Endothelial cell of umbilical vein (primary cell): ENCODE measurements at regions not wholly inside any gene's neighbourhood (a gene's known extent, or its start where the extent isn't known, plus 50 kb on each side); places are given as distances from the start of the nearest gene placed in this dataset.

Experiments used
- BruUV-seq: library from RNA; stranded (reverse); fragments of 400-500 nt; replicated peaks from 2 replicates; lab custom pipeline; 2021; lab: Mats Ljungman, UMichigan
- CTCF ChIA-PET: fragments of 300-600, 350-600 bp; sonication (Branson Sonifier 250); formaldehyde crosslinking; loops from one replicate; lab custom pipeline; 2021; ENCODE audit warnings: antibody characterized with exemption, inconsistent platforms; lab: Charles Lee
- POLR2A ChIA-PET: fragments of 300-600, 350-600 bp; sonication (Branson Sonifier 250); formaldehyde crosslinking; loops from one replicate; lab custom pipeline; 2021; ENCODE audit warnings: antibody characterized with exemption, inconsistent platforms; lab: Charles Lee
- DNase-seq: peaks from one replicate; pipeline ENCODE4 v3.0.0-alpha.2; 2011; ENCODE audit warnings: low read depth, low spot score
- FAIRE-seq: peaks from 2 replicates; lab custom pipeline; 2011; peaks lifted over from hg19 to GRCh38; lab: Jason Lieb, UNC
- H2AFZ ChIP-seq: 2 replicates; pipeline ENCODE4 v1.6.0; 2012; ENCODE audit warnings: low read depth, low read length, control low read depth, inconsistent platforms
- H3K27ac ChIP-seq: 2 replicates; pipeline ENCODE4 v1.5.1; 2011; ENCODE audit warnings: low read depth, mild to moderate bottlenecking, control low read depth, low read length, moderate library complexity; ENCODE audit not compliant: insufficient read depth
- H3K27me3 ChIP-seq, 2 experiments: 2 replicates each; pipeline versions ENCODE4 v1.6.0 to v1.6.1; 2011; ENCODE audit warnings: low read length in 2 of 2, mixed read lengths in 1 of 2; ENCODE audit not compliant: control insufficient read depth in 2 of 2, insufficient read depth in 2 of 2
- H3K36me3 ChIP-seq, 2 experiments: 2 replicates in 1 of 2; 3 replicates in 1 of 2; pipeline ENCODE4 v1.5.1; 2011; ENCODE audit warnings: low read length in 2 of 2, mild to moderate bottlenecking in 1 of 2, moderate library complexity in 1 of 2; ENCODE audit not compliant: control insufficient read depth in 2 of 2, insufficient read depth in 2 of 2; ENCODE audit errors: extremely low read depth in 1 of 2
- H3K4me1 ChIP-seq: 3 replicates; pipeline ENCODE4 v1.5.1; 2011; ENCODE audit warnings: mild to moderate bottlenecking, low read length; ENCODE audit not compliant: control insufficient read depth, insufficient read depth; ENCODE audit errors: extremely low read depth
- H3K4me2 ChIP-seq: 2 replicates; pipeline ENCODE4 v1.6.1; 2011; ENCODE audit warnings: low read length, control low read depth, mixed read lengths; ENCODE audit not compliant: insufficient read depth
- H3K4me3 ChIP-seq, 3 experiments: fragments of 200-600 bp in 1 of 3; sonication (generic), shearing (Covaris generic) in 1 of 3; replicated peaks in 1 of 3; 2 replicates each; pipeline ENCODE4 v1.5.1; 2011 to 2016; ENCODE audit warnings: control low read depth in 3 of 3, low read length in 3 of 3, mild to moderate bottlenecking in 2 of 3, inconsistent platforms in 1 of 3, low read depth in 1 of 3, moderate library complexity in 1 of 3; ENCODE audit not compliant: insufficient read depth in 1 of 3
- H3K79me2 ChIP-seq: 2 replicates; pipeline ENCODE4 v1.6.0; 2012; ENCODE audit warnings: low read length, inconsistent platforms; ENCODE audit not compliant: control insufficient read depth, insufficient read depth
- H3K9ac ChIP-seq: replicated peaks from 2 replicates; pipeline ENCODE3; 2011; ENCODE audit warnings: low read length, control low read depth; ENCODE audit not compliant: insufficient read depth; ENCODE audit errors: extremely low read depth
- H3K9me1 ChIP-seq: replicated peaks from 3 replicates; pipeline ENCODE4 v1.6.0; 2011; ENCODE audit warnings: mild to moderate bottlenecking, low read length; ENCODE audit not compliant: control insufficient read depth, insufficient read depth; ENCODE audit errors: extremely low read depth
- H3K9me3 ChIP-seq: replicated peaks from 2 replicates; pipeline ENCODE4 v1.5.1; 2012; ENCODE audit warnings: low read length, inconsistent platforms; ENCODE audit not compliant: control insufficient read depth, insufficient read depth
- H4K20me1 ChIP-seq: replicated peaks from 2 replicates; pipeline ENCODE3; 2011; ENCODE audit warnings: mild to moderate bottlenecking, low read length; ENCODE audit not compliant: control insufficient read depth, insufficient read depth; ENCODE audit errors: extremely low read depth
- EZH2 ChIP-seq: IDR thresholded peaks from 2 replicates; pipeline ENCODE4 v1.6.1; 2012; ENCODE audit warnings: borderline replicate concordance, low read depth, mild to moderate bottlenecking, moderate library complexity, low read length, inconsistent platforms; ENCODE audit not compliant: severe bottlenecking
- FOS ChIP-seq: IDR thresholded peaks from 2 replicates; pipeline ENCODE4 v1.6.1; 2011; ENCODE audit warnings: mild to moderate bottlenecking, low read length, moderate library complexity, borderline replicate concordance; ENCODE audit not compliant: insufficient read depth
- GATA2 ChIP-seq: IDR thresholded peaks from 2 replicates; pipeline ENCODE4 v1.7.0; 2011; ENCODE audit warnings: low read depth, mild to moderate bottlenecking, moderate library complexity, mixed read lengths, low read length; ENCODE audit not compliant: insufficient read length, insufficient read depth
- JUN ChIP-seq: IDR thresholded peaks from 2 replicates; pipeline ENCODE4 v1.6.1; 2011; ENCODE audit warnings: borderline replicate concordance, low read depth; ENCODE audit not compliant: insufficient read length, insufficient read depth
- MAX ChIP-seq: IDR thresholded peaks from 2 replicates; pipeline ENCODE4 v1.6.1; 2011; ENCODE audit not compliant: insufficient read depth, insufficient read length
- POLR2A ChIP-seq: IDR thresholded peaks from 2 replicates; pipeline ENCODE4 v1.6.1; 2012; ENCODE audit warnings: low read depth, mild to moderate bottlenecking, control low read depth, low read length
- dilution Hi-C: fragments of 300-500 bp; cut with MboI; formaldehyde crosslinking; loops from one replicate; pipeline ENCODE4 v1.15.0; 2019; ENCODE audit warnings: low sequenced_read_pairs; ENCODE audit not compliant: extremely low pct_ligation_motif_present
- intact Hi-C: fragments of 100-400 bp; cut with micrococcal nuclease; formaldehyde crosslinking; loops from one replicate; pipeline ENCODE4 v1.10.0; 2022

- intact Hi-C loops (no loop called here), dilution Hi-C loops (no loop called here)
- no peak overlapping the region for H2AFZ ChIP-seq
- H3K9me3 ChIP-seq, result no peaks in the 10 kb centered on the region
- no TSS peak for BruUV-seq
- DNase-seq, result no peak
- H3K9ac ChIP-seq, result no peak overlapping the region
- no peak for FAIRE-seq
- no peaks in the 10 kb centered on the region for H4K20me1 ChIP-seq
- TF ChIP-seq JUN (no peak), FOS (peak; percentile 40), GATA2 (peak; percentile 22)
- H3K4me2 ChIP-seq, result no peak overlapping the region
- no peak overlapping the region for H3K4me3 ChIP-seq
- no peak overlapping the region for H3K27ac ChIP-seq
- ChIA-PET POLR2A (no interaction called here), CTCF (no interaction called here)
- H3K4me1 ChIP-seq, result peaks cover 36% of the 10 kb centered on the region
- H3K9me1 ChIP-seq, result no peaks in the 10 kb centered on the region
- H3K36me3 ChIP-seq, result no peaks in the 10 kb centered on the region
- no peaks in the 10 kb centered on the region for H3K79me2 ChIP-seq
- H3K27me3 ChIP-seq, result no peaks in the 10 kb centered on the region
Observed at GRCh38 chr10:91345716-91346115, 64.4 kb upstream of the HECTD2 start.

GRCh38 chr10:91347529-91347928 lies 62.6 kb upstream of the HECTD2 start:
- Histone ChIP-seq H4K20me1 (no peaks in the 10 kb centered on the region), H3K9me1 (no peaks in the 10 kb centered on the region), H3K9ac (no peak overlapping the region), H3K36me3 (no peaks in the 10 kb centered on the region), H2AFZ (no peak overlapping the region), H3K4me2 (no peak overlapping the region), H3K9me3 (no peaks in the 10 kb centered on the region), H3K27me3 (no peaks in the 10 kb centered on the region), H3K4me3 (no peak overlapping the region), H3K27ac (no peak overlapping the region), H3K79me2 (no peaks in the 10 kb centered on the region), H3K4me1 (peaks cover 21% of the 10 kb centered on the region)
- intact Hi-C loops (no loop called here), dilution Hi-C loops (no loop called here)
- POLR2A ChIA-PET, result no interaction called here
- DNase-seq (no peak), FAIRE-seq (no peak)
- no TSS peak for BruUV-seq
- no peak for TF ChIP-seq GATA2
- TF ChIP-seq MAX, result no peak
- no peak for TF ChIP-seq POLR2A
- TF ChIP-seq EZH2, result no peak
- TF ChIP-seq JUN, result no peak
- CTCF ChIA-PET, result interaction anchor here (1.5 kb wide), 1 partner anchor 31 kb away, joined by 4 read pairs; no protein-coding TSS in a partner anchor
